NK-92 treated with Interleukin-12 subunit alpha and Interleukin-12 subunit beta, amount 100 ng/mL, for 24 hours (cell line): ENCODE measurements at regions not wholly inside any gene's neighbourhood (a gene's known extent, or its start where the extent isn't known, plus 50 kb on each side); places are given as distances from the start of the nearest gene placed in this dataset.
"Not testable (repeated sequence)": the region's sequence is repeated elsewhere in the genome, so short reads cannot be mapped to it uniquely, and the experiment has no call there.

ENCODE experiments used
- DNase-seq: peaks from one replicate; lab custom pipeline; 2025; lab: John Stamatoyannopoulos, UW

- DNase-seq: no peak
Observed at GRCh38 chr15:93820566-93820965, 410.8 kb upstream of the MCTP2 start.

GRCh38 chr15:93819826-93820225, 411.5 kb upstream of the MCTP2 start:
- DNase-seq: no peak

DNA sequence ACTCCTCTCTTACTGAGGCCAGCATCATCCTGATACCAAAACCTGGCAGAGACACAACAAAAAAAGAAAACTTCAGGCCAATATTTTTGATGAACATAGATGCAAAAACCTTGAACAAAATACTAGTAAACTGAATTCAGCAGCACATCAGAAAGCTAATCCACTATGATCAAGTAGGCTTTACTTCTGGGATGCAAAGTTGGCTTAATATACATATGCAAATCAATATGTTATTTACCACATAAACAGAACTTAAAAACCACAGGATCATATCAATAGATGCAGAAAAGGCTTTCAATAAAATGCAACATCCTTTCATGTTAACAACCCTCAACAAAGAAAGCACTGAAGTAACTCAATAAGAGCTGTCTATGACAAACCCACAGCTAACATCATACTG, 414.5 kb upstream of the MCTP2 start:
- DNase-seq: no peak

- no peak for DNase-seq
Observed at GRCh38 chr15:93811305-93811704, 420.1 kb upstream of the MCTP2 start.

GRCh38 chr15:93809516-93809915, 421.8 kb upstream of the MCTP2 start:
- DNase-seq: no peak

DNA sequence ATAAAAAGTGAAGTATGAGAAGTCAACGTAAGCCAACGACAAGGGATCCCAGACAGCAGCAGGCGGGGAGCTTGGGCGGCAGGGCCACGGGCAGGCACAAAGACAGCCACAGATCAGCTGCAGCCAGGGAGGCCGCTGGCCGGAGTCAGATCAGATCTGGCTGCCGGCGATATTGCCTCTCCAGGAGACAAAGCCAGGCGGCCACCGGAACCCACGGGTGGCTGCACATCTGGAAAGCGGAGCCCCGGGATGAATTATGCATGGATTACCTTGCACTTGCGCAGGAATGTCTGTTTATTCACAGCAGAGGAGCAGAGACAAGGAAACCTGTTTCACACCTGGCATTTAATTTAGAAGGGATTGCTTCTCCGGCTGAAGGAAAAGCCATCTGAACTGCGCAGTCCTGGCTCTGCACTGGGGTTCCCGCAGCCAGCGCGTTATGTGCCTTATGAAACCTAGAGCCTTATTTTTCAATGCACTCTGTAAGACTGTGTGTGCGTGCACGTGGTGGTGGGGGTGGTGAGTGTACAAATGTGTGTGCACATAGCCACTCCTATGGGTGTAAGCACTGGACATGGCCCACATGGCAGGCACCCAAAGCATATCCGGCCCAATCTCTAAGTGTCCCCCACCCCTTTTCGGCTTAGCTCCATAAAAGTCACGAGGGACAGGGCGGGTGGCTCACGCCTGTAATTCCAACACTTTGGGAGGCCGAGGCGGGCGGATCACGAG, 427.8 kb upstream of the MCTP2 start:
- no peak for DNase-seq

- no peak for DNase-seq
Observed at GRCh38 chr15:93801206-93801605, 430.2 kb upstream of the MCTP2 start.

DNA sequence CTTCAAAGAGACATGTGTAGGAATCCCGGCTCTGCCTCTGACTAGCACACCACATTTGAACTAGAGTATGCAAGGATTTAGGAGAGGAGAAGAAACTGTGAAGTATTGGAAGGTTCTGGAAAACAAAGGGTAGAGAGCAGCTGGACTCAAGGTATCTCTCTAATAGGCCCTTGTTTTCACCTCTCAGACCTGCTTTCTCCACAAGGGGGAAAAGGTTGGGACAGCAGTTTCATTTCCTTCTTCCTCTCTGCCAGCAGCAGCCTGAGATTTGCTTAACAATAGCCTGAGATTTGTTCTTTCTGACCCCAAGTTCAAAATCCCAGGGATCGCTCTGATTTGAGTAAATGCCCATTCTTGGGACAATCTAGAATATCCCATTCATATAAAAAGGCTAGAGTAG, 430.6 kb upstream of the MCTP2 start:
- no peak for DNase-seq

GRCh38 chr15:93789441-93789840, 441.9 kb upstream of the MCTP2 start:
- no peak for DNase-seq

DNA sequence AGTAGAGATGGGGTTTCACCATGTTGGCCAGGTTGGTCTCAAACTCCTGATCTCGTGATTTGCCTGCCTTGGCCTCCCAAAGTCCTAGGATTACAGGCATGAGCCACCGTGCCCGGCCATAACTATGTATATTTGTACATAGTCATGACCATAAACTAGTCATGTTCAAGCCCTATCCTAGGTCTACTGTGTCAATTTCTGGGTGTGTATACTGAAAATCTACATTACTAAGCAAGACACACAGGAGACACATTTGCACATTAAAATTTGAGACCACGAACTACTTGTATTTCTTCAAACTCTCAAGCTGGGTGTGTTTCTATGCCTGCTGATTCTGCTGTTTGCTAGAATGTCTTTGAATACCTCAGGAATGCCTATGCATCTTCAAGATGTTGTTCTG, 451.3 kb upstream of the MCTP2 start:
- no peak for DNase-seq

GRCh38 chr15:93779341-93779740, 452.0 kb upstream of the MCTP2 start:
- no peak for DNase-seq

DNA sequence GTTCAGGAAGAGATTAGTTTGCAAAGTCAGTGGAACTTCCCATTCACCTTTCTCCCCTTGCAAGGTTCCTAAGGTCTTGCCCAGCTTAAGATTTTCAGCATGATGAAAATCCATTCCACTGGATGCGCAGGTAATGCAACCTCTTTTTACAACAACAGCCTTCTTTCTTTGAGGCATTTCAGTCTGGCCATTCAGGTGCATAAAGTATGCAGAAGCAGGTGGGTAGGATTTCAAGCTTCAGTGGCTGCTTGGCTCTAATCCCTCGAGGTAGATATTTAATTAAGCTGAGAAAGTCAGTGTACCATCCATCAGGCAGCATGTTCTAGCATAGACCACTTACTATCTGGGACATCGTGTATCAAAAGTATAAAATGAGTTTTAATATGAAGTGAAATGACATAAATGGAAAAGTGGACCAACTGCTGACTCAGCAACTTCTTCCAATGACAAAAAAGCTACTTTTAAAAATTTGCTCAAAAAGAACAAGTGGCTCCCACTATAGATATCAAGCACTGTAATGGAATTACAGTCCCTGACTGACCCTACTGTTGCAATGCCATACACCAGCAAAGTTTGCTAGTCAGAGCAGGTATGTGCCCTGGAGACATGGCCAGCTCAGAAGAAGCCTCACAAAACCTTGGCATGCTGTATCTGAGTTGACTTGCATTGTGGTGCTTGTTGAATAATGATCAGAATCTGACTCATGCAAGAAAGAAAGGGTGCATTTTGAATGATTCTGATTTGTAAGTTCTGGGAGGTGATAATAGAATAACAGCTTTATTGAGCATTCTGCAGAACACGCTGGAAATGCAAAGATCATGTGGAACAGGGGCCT, 459.9 kb upstream of the MCTP2 start:
- DNase-seq: no peak

DNA sequence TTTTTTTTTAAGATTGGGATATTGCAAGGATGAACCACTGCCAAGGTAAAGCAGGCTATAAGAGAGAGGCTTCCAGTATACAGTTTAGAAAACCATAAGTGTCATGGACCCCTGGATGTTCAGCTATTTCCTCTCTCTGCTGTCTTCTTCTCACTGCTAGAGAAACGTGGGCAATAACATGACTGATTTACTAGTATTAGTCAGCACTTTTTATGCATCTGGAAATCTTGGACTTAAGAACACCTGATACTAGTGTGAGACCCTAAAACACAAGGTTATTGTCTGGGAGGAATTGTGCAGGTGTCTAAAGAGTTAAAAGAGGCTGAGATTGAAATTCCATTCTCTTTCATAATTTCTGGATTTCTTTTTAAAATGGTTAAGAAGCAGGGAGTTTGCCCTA, 460.6 kb upstream of the MCTP2 start:
- no peak for DNase-seq

- DNase-seq: no peak
Observed at GRCh38 chr15:93762036-93762435, 469.3 kb upstream of the MCTP2 start.

DNA sequence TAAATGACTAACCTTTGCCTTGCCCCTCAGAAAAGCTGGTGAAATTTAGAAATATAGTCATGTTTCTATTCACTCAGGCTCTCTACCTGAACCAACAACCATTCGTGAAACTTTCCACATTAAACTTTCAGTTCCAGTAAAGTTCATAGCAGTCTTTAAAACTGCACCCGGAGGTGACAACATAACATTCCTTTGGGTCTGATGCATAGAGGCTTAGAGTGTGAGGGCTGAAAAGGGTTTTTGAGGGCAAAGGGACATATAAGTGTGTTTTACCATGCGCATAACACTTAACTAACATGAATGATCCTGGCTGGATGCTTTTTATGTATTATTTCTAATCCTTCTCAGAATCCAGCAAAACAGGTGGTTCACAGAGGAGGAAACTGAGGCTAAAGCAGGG, 471.7 kb upstream of the MCTP2 start:
- no peak for DNase-seq

DNA sequence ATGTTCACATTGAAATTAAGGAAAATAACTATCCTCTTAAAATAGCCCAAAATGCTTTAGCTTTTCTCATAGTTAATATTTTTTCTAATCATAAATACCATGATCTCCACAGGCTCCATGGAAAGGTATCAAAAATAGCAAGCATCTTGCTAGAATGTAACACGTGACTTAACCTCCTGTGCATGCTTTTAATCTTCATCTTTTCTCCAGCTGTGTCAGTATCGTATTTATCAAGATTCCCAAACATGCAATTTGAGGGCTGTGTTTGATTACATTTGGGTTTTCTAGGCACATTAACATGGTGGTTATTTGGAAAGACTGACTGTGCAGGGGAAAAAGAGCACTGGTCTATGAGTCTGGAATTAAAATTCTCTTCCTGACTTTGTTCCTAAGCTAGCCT, 472.5 kb upstream of the MCTP2 start:
- DNase-seq: no peak

GRCh38 chr15:93748710-93749109, 482.7 kb upstream of the MCTP2 start:
- no peak for DNase-seq

- not testable (repeated sequence) for DNase-seq
Observed at GRCh38 chr15:93734976-93735375, 496.4 kb upstream of the MCTP2 start.

- DNase-seq: no peak
Observed at GRCh38 chr15:93730724-93731123, 500.6 kb upstream of the MCTP2 start.

GRCh38 chr15:93722165-93722564, 509.2 kb upstream of the MCTP2 start:
- DNase-seq: no peak

GRCh38 chr15:93720607-93721006, 510.8 kb upstream of the MCTP2 start:
- no peak for DNase-seq

GRCh38 chr15:93719921-93720351, 511.4 kb upstream of the MCTP2 start:
- no peak for DNase-seq

- no peak for DNase-seq
Observed at GRCh38 chr15:93716615-93717231, 514.6 kb upstream of the MCTP2 start.
